ENCODE measurements at regions not wholly inside any gene's neighbourhood (a gene's known extent, or its start where the extent isn't known, plus 50 kb on each side); places are given as distances from the start of the nearest gene placed in this dataset.

DNA sequence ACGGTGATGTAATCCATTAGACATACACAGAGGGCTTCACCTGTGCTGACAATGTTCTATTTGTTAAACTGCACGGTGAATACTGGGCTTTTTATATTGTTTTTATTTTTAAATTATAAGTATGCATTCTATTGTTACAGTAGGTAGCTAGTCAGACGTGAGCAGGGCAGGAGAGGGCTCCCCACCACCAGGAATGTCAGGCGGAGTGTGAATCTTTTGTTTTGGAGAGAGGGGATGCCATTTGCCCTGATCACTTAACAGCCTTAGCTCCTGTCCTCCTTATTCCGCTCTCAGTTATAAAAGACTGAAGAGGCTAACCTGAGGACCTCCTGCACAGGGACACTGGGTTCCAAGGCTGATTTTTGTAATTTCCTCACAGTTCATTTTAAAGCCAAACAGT, 151.6 kb upstream of the TAPT1 start:
- DNase-seq (ENCODE audit: low spot score), result no peak

DNA sequence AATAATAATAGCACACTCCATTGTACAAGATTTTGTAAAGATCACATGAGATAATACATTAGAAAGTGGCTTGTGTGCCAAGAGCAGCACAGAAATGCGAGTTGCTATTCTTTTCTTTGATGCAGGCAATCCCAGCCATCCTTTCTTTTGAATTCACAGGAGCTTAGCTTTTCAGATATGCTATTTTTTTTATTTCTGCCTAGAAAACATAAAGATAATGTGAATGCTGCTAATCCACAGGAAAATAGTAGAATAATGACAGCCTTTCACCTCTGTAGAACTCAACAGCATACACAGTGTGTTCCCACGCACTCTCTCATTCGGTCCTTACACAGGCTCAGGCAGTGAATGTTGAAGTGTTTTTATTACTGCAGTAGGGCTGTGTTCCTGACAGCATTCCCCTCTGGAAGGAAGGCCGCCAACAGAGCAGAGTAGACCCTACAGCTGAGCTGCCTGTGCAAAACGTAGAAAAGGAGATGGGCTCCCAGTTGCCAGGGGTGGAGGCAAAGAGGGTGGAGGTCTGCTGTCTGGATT, 138.8 kb upstream of the TAPT1 start:
- peak; percentile 17 for DNase-seq (ENCODE audit: low spot score)

DNA sequence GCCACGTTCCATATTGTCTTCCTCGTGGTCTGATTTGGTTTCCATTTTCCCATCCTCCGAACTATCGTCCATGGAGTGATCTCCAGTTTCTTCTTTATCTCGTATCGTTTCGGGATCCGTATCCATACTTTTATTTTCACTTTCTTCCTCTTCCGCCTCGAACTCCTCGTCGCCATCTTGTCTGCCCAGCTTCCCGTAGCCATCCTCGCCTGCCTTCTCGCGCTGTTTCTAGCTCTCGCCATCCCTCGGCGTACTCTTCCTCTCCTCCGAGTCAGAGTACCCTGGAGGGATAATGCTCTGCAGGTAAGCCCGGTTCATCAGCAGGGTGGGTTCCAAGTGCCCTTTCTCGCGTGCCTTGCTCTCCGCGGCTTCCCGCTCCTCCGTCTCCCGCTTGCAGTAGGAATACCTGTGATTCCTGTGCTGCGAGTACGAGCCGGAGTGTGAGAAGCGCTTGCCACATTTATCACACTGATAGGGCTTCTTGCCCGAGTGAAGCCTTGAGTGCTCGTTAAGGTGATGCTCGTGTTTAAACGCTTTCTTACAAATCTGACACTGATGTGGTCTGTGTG, 134.5 kb upstream of the TAPT1 start:
- no peak for DNase-seq (ENCODE audit: low spot score)

DNA sequence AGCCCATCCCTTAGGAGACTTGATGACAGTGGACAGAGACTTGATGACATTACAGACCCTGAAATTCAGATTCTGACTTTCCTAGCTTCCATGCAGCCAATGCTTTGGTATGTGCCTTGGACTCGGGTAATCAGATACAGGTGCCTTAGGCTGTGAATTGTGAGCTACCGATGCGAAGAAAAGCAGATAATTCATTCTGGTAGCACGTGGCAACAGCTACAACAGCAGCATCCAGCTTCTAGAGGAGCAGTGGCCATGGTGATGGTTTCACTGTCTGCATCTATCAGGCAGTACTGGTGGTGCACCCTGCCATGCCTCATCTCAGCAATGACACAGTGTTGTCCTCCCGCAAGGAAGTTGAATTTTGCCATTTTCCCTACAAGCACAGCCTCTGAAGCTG, 126.9 kb upstream of the TAPT1 start:
- DNase-seq (ENCODE audit: low spot score), result no peak

DNA sequence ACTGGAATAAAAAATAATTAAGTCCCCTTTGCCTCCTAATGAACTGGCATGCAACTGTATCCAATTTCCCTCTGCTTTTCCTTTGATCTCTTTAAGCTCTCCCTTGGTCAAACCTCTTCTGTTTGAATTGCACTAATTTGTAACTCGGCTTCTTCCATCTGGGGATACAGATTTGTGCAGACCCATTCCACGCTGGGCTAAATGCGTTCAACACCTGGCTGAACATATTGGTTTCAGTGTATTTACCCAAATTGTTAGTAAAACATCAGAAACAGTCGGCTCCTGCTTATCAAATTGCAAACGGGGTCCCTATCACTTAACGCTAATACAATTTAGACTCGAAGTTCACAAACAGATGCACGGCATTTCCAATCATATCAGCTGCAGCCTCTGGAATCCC, 124.9 kb upstream of the TAPT1 start:
- no peak for DNase-seq (ENCODE audit: low spot score)

DNA sequence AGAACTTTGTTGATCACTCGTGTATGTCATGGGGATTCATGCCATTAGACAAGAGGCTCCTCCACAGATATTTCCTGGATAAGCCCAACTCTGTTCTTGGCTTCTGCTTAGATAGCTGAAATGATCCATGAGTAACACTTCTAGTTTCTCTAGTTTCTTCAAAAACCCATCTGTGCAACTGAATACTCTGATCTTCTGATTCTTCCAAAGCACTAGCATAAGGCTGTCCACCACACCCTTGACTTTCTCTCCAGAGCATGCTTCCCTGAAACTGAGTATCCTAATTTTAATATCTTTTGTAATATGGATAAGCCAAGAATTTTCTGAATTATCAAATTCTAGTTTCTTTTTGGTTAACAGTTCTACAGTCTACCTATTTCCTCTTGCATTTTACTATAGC, 118.6 kb upstream of the TAPT1 start:
- DNase-seq (ENCODE audit: low spot score), result no peak

DNA sequence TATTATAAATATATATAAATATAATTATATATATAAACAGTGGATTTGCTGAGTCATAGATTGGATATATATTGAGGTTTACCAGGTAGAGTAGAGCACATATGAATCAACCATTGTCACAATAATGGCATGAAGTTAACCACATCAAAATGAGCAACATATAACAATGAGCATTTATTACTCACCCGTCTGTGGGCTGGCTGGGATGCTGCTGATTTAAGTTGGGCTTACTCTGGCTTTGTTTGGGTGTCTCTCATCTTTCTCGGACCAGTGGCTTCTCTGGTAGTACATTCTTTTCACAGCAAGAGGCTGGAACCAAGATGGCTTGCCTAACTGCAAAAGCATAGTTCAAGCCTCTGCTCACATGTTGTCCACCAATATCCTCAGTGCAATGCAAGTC, 111.7 kb upstream of the TAPT1 start:
- DNase-seq (ENCODE audit: low spot score), result no peak

DNA sequence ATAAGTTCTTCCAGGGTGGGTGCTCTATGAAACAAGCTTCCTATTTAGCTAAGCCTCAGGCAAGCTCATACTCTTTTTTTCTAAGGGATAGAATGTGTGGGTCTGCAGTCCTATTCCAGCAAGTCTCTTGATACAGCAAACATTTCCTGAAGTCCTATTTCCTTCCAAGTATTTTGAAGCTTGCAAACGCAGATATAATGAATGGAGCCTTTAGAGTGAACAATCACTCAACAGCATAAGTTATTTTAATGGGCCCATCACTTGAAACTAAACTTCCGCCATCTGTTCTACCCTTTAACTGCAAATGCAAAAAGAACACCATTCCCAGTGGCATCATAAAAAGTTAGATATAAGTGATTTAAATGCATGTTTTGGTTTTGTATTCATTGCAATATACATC, 108.3 kb upstream of the TAPT1 start:
- DNase-seq (ENCODE audit: low spot score), result peak; percentile 18

DNA sequence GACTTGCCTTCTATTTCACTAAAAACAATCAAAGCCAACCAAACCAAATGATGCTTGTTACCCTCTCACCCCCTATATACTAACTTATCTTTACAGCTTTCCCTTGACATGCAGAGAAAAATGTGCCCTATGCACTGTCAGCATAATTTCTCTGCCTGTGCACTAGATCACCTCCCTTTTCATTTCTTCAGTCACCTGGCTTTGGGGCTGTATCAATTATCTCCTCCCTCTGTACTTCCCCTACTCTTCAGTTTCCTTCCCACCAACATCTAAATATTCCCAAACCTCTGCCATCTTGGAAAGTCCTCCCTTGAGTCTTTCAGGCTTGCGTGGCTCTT, 103.5 kb upstream of the TAPT1 start:
- no peak for DNase-seq (ENCODE audit: low spot score)

DNA sequence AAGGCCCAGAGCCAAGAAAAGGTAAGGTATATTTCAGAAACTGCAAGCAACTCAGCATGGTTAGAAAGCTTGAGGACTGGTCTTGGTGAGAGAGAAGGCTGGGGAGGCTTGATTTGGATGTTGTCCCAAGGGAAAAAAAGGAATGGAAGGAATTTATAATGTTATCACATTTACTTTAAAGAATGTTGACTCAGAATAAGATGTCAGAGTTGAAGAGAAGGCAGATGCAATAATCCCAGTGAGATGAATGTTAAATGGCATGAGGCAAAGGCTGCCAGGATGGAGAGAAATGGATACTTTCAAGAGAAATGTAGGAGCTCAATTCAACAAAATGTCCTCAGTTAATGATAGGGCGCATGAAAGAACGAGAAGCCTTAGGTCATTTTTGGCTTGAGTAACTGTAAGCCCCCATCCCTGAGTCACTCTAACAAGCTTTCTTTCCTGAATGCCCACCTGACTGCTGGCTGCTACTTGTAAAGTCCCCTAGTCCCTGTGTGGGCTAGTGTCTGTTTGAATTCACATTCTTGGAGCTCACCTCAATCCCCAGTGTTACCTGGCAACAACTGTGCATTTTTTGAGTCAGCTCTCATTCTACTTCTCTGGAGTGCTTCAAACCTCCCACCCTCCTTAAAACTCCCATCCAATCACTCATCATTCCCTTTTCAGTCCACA, 103.0 kb upstream of the TAPT1 start:
- DNase-seq (ENCODE audit: low spot score), result peak; percentile 17

DNA sequence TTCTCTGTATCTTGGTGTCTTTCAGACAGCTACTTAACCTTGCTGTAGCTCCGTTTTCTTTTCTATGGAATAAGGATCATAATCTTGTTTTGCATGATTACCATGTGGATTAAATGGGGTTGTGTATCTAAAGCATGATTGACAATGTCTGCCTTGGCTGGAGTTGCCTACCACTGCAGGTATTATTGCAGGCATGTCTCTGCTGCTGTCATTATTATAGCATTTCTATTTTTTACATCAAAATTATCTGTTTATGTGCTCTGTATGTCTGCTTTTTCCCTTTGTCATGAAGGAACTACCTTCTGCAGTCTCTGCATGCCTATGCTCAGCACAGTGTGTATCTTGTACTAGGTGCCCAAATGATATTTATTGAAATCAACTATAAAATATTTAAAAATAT, 95.9 kb upstream of the TAPT1 start:
- no peak for DNase-seq (ENCODE audit: low spot score)

DNA sequence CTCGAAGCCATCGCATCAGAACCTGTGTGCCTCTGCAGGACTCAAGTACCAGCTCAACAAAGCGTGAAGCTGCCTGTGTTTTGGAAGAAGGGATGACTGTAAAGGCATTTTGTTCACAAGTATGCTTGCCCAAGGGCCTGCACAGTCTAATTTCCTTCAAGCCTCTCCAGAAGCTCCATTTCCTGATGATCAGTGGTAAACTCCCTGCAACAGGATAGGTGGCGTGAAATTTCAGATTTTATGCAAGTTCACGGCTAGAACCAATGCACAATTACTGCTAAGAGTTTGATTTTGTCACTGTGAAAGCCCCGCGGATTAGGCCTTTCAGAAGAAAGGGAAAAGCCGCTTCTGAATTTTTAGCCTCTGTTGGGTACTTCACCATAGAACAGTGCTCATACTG, 89.2 kb upstream of the TAPT1 start:
- no peak for DNase-seq (ENCODE audit: low spot score)

DNA sequence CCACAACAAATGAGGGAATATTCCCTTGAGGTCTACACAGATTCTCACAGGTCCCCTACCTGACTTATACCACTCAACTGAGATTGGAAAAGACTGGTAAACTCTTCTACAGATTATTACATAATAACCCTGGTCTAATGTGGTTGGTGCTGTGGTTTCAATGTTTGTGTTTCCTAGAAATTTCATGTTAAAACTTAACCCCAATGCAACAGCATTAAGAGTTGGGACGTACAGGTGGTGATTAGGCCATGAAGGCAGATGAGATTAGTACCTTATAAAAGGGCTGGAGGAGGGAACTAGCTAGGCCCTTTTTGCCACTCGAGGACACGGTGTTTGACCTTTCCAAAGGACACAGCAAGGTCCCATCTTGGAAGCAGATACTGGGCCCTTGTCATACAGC, 84.3 kb upstream of the TAPT1 start:
- DNase-seq (ENCODE audit: low spot score), result no peak

DNA sequence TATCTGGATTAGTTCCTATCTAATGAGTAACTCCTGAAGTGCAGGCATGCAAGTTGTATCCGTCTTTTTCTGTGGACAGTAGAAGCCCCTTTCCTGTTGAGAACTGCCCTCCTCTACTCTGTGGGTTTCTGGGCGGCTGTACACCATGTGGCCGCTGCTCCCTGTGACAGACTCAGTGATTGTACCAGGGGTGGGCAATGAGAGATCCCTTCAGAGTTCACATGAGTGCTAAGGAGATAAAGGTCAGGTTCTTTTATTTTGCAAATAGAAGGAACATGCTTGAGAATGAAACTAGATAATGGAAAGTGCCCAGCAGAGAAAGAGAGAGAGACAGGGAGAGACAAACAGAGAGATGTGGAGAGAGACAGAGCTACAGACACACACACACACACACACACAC, 76.4 kb upstream of the TAPT1 start:
- DNase-seq (ENCODE audit: low spot score), result no peak

DNA sequence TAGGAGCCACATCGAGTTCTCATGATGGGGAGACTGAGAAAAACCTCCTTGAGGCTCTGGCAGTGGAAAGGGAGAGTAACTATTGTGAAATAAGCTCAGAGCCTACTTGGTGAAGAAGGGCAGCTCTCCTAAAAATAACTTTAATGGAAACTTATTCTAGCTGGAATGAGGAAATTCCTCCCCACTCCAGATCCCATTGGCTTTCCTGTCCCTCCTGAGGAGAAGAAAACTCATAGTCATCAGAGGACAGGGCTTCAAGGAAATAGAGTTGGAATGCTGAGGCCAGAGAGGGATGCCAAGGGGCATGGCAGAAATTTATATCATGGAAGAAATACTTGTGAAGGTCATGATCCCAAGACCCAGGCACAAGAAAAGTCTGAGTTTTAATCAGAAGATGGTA, 70.7 kb upstream of the TAPT1 start:
- DNase-seq (ENCODE audit: low spot score), result no peak

DNA sequence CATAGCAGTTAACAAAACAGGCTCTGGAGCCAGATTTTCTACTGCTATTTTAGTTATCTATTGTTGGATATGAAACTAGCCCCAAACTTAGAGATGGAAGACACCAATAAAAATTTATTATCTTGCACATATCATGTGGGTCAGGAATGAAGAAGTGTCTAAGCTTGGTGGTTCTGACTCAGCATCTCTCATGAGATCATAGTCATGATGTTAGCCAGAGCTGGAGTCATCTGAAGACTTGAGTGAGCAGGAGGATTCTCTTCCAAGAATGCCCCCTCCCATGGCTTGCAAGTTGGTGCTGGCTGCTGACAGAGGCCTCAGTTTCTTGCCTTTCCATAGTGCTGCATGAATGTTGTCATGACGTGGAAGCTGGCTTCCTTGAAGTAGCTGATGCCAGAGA, 68.2 kb upstream of the TAPT1 start:
- peak; percentile 75 for DNase-seq (ENCODE audit: low spot score)

DNA sequence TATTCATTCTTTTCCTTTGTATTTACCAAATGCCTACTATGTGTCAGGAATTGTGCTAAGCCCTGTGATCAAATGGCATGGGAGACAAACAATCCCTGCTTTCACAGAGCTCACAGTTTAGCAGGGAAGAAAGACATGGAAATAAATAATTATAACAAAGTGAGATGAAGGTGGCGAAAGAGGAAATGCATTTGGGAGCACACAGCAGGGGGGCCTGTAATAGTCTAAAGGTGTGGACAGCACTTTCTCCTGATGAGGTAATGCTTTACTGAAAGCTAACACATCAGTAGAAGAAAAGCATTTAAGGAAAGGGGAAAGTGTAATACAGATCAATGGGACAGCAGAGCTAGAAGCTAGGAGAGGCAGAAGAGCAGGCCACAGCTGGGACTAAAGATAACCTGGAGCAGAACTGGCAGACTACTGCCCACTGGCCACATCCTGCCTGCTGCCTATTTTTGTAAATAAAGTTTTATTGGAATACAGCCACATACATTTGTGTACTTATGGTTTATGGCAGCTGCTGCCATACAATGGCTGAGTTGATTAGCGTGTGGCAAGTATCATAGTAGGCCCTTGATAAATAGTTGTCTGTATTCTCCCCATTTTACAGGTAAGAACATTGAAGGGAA, 67.1 kb upstream of the TAPT1 start:
- no peak for DNase-seq (ENCODE audit: low spot score)

DNA sequence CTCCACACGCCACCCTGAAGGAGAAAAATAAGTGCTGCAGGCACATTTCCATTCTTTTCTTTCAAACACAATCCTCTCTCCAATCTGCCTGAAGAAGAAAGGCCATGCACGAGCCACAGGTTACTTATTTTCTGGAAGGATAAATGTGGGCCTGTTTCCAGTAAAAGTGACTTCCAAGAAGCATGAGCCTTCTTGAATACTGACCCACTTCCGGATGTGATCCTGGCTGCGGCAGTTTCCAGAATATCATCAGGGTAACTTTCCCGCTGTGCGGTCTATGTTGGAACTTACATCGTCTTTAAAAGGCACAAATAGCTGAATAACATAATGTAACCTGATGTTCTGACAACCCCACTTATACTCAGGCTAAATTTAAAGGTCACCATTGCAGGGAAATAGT, 66.3 kb upstream of the TAPT1 start:
- no peak for DNase-seq (ENCODE audit: low spot score)

DNA sequence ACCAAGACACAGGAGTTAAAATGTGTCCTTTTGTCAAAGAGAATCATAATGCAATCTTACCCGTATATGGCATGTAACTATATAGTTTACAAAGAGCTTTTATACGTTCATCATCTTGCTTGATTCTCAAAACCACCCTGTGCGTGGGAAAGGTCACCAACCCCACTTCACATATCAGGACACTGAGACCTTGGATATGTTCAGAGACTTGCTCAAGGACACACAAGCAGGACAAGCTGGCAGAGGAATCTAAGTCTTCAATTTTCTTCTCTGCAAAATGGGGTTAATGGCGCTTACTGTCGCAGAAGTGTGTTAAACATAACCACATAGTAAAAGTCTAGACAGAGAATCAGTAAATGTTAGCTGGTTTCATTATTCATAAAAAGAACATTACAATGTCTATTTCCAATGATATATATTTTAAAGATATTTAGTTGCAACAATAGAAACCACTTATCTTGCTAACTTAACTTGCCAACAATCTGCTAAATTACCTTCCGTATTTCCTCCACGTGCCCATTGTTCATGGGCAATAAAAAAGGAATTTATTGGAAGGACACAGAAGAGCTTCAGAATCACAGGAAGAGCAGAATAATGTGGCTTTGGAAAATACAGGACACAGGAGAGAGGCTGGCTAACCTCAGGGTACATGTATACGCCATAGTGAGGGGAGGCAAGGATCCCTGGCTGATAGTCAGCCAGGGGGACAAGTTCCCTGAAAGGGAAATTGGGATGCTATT, 64.6 kb upstream of the TAPT1 start:
- DNase-seq (ENCODE audit: low spot score), result no peak

DNA sequence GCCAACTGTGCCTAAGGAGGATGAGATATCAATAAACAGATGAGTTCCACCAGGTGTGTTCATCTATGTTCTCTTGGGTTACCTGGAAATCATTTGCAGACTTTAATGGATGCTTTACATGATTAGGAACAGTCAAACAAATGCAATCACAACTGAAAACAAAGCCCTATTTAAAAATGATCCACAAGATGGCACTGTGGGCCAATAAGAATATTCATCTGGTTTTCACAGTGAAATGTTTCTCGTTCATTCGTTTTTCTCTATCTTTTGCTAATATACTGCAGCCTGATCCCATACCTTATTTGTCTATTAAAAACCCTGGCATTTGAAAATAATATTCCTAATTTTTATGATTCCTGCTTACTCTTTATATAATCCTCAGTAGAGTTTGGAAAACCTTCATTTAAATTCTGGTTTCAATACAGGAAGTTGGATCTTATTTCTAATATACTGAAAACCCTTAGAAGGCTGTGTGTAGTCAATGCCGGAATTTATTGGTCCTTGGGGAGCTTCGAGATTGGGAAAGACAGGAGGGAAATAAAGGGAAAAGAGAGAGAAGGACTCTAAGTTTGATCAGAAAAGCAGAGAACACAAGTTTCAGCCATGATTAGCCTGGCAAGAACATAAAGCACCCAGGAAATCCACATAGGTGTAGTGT, 63.8 kb upstream of the TAPT1 start:
- DNase-seq (ENCODE audit: low spot score), result peak; percentile 65

DNA sequence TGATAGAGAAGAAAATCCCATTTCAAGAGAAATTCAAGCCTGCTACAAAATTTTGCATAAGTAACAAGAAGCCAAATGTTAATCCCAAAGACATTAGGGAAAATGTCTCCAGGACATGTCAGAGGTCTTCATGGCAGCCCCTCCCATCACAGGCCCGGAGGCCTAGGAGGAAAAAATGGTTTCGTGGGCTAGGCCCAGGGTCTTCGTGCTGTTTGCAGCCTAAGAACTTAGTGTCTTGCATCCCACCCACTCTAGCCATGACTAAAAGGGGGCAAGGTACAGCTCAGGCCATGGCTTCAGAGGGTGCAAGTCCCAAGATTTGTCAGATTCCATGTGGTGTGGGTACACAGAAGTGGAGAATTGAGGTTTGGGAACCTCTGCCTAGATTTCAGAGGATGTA, 57.8 kb upstream of the TAPT1 start:
- DNase-seq (ENCODE audit: low spot score), result no peak

DNA sequence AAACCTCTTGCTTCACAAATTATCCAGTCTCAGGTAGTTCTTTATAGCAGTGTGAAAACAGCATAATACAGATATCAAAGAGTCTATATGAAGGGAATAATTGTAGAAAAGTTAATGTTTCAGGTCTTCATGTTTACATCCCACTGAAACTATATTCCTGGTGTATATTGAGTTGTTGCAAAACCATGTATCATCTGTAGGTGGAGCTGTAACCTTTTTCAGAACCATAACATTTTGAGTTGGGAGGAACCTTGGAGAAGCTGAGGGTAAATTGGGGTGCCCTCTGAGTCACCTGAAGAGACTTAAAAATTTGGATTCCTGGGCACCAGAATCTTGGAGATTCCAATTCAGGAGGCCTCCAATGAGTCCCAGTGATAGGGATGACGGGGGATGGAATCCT, 51.9 kb upstream of the TAPT1 start:
- DNase-seq (ENCODE audit: low spot score), result no peak
